ENCODE measurements at regions not wholly inside any gene's neighbourhood (a gene's known extent, or its start where the extent isn't known, plus 50 kb on each side); places are given as distances from the start of the nearest gene placed in this dataset.

GRCh38 chrX:20521222-20521621 lies 254.5 kb upstream of the RPS6KA3 start:
- intact Hi-C loops (cut with DNase I; ENCODE audit: low total_unique reads) = no loop called here
- H3K9me3 ChIP-seq = no peaks in the 10 kb centered on the region
- H3K27ac ChIP-seq = no peak overlapping the region
- H3K4me1 ChIP-seq = no peaks in the 10 kb centered on the region
- no peaks in the 10 kb centered on the region for H3K36me3 ChIP-seq
- no peak overlapping the region for H3K4me3 ChIP-seq
- TF ChIP-seq CTCF (IDR thresholded peaks at IDR 0.05) (no peak), POLR2A (IDR thresholded peaks at IDR 0.05) (no peak)
- no peak for DNase-seq
- no peaks in the 10 kb centered on the region for H3K27me3 ChIP-seq

GRCh38 chrX:20519826-20520225 lies 253.1 kb upstream of the RPS6KA3 start:
- TF ChIP-seq POLR2A (IDR thresholded peaks at IDR 0.05) (no peak), CTCF (IDR thresholded peaks at IDR 0.05) (no peak)
- Histone ChIP-seq H3K27me3 (no peaks in the 10 kb centered on the region), H3K4me3 (no peak overlapping the region), H3K36me3 (no peaks in the 10 kb centered on the region), H3K27ac (no peak overlapping the region), H3K4me1 (no peaks in the 10 kb centered on the region), H3K9me3 (no peaks in the 10 kb centered on the region)
- DNase-seq = no peak
- intact Hi-C loops (cut with DNase I; ENCODE audit: low total_unique reads) = no loop called here

GRCh38 chrX:20519146-20519545 lies 252.4 kb upstream of the RPS6KA3 start:
- TF ChIP-seq CTCF (IDR thresholded peaks at IDR 0.05) = no peak
- no peak for TF ChIP-seq POLR2A (IDR thresholded peaks at IDR 0.05)
- Histone ChIP-seq H3K4me3 (no peak overlapping the region), H3K36me3 (no peaks in the 10 kb centered on the region), H3K4me1 (no peaks in the 10 kb centered on the region), H3K9me3 (no peaks in the 10 kb centered on the region), H3K27ac (no peak overlapping the region), H3K27me3 (no peaks in the 10 kb centered on the region)
- no peak for DNase-seq
- intact Hi-C loops (cut with DNase I; ENCODE audit: low total_unique reads) = no loop called here

- Histone ChIP-seq H3K36me3 (no peaks in the 10 kb centered on the region), H3K4me1 (no peaks in the 10 kb centered on the region), H3K4me3 (no peak overlapping the region), H3K9me3 (no peaks in the 10 kb centered on the region), H3K27me3 (no peaks in the 10 kb centered on the region), H3K27ac (no peak overlapping the region)
- intact Hi-C loops (cut with DNase I; ENCODE audit: low total_unique reads) = no loop called here
- TF ChIP-seq CTCF (IDR thresholded peaks at IDR 0.05) (no peak), POLR2A (IDR thresholded peaks at IDR 0.05) (no peak)
- DNase-seq = no peak
Observed at GRCh38 chrX:20517565-20517964, 250.9 kb upstream of the RPS6KA3 start.

- Histone ChIP-seq H3K36me3 (no peaks in the 10 kb centered on the region), H3K27ac (no peak overlapping the region), H3K9me3 (no peaks in the 10 kb centered on the region), H3K4me1 (no peaks in the 10 kb centered on the region), H3K4me3 (no peak overlapping the region), H3K27me3 (no peaks in the 10 kb centered on the region)
- DNase-seq = no peak
- TF ChIP-seq CTCF (IDR thresholded peaks at IDR 0.05) = no peak
- TF ChIP-seq POLR2A (IDR thresholded peaks at IDR 0.05) = no peak
- intact Hi-C loops (cut with DNase I; ENCODE audit: low total_unique reads) = no loop called here
Observed at GRCh38 chrX:20515841-20516461, 249.2 kb upstream of the RPS6KA3 start.
